Stimulated activated CD8-positive, alpha-beta memory T cell treated with anti-CD3 and anti-CD28 coated beads, Interleukin-4, amount 100 ng/mL, for 1 hour (primary cell): ENCODE measurements at regions not wholly inside any gene's neighbourhood (a gene's known extent, or its start where the extent isn't known, plus 50 kb on each side); places are given as distances from the start of the nearest gene placed in this dataset.

Experiments
- DNase-seq, 2 donors: peaks; one replicate each; pipeline ENCODE4 v3.0.0-alpha.2; 2020; ENCODE audit warnings: low read depth in 2 of 2, low spot score in 1 of 2

- DNase-seq: no peak
Measured at GRCh38 chr1:56357927-56358690, 221.3 kb downstream of the PLPP3 start.

GRCh38 chr1:56356376-56356990, 222.9 kb downstream of the PLPP3 start:
- no peak for DNase-seq

- no peak for DNase-seq
Measured at GRCh38 chr1:56355918-56356317, 223.4 kb downstream of the PLPP3 start.

GRCh38 chr1:56355422-56355821, 223.9 kb downstream of the PLPP3 start:
- no peak for DNase-seq

- no peak for DNase-seq
Measured at GRCh38 chr1:56345831-56346230, 233.5 kb downstream of the PLPP3 start.

- DNase-seq: no peak
Measured at GRCh38 chr1:56340977-56341376, 238.4 kb downstream of the PLPP3 start.

- DNase-seq: no peak
Measured at GRCh38 chr1:56339786-56340465, 239.4 kb downstream of the PLPP3 start.

GRCh38 chr1:56339093-56339492, 240.3 kb downstream of the PLPP3 start:
- no peak for DNase-seq

- DNase-seq: no peak
Measured at GRCh38 chr1:56336982-56337381, 242.4 kb downstream of the PLPP3 start.

GRCh38 chr1:56335394-56335793, 244.0 kb downstream of the PLPP3 start:
- DNase-seq: no peak

- no peak for DNase-seq
Measured at GRCh38 chr1:56334047-56334446, 245.3 kb downstream of the PLPP3 start.

- DNase-seq: no peak
Measured at GRCh38 chr1:56333461-56333860, 245.9 kb downstream of the PLPP3 start.

GRCh38 chr1:56331892-56332567, 247.3 kb downstream of the PLPP3 start:
- no peak for DNase-seq

- DNase-seq: no peak
Measured at GRCh38 chr1:56331207-56331891, 248.0 kb downstream of the PLPP3 start.

GRCh38 chr1:56330391-56331026, 248.9 kb downstream of the PLPP3 start:
- no peak for DNase-seq

- DNase-seq: no peak
Measured at GRCh38 chr1:56329970-56330369, 249.4 kb downstream of the PLPP3 start.

- DNase-seq: no peak
Measured at GRCh38 chr1:56327195-56327594, 252.2 kb downstream of the PLPP3 start.

GRCh38 chr1:56326056-56326455, 253.3 kb downstream of the PLPP3 start:
- no peak for DNase-seq

- DNase-seq: no peak
Measured at GRCh38 chr1:56324504-56324903, 254.9 kb downstream of the PLPP3 start.

- no peak for DNase-seq
Measured at GRCh38 chr1:56322211-56322610, 257.2 kb downstream of the PLPP3 start.

GRCh38 chr1:56321150-56321490, 258.2 kb downstream of the PLPP3 start:
- no peak for DNase-seq
